ENCODE measurements at regions not wholly inside any gene's neighbourhood (a gene's known extent, or its start where the extent isn't known, plus 50 kb on each side); places are given as distances from the start of the nearest gene placed in this dataset.

DNA sequence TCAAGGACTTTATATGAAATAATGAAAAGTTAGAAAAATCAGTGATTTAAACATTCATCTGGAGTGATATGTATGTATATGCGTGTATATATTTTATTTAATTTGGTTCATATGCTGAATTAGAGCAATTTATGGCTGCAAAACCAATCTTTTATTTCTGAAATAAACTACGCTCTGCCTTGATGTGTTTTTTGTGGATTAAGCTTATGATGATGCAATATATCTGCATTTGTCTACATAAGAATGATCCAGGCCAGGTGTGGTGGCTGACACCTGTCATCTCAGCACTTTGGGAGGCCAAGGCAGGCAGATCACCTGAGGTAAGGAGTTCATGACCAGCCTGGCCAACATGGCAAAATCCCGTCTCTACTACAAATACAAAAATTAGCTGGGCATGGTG, 1842.3 kb upstream of the CDH6 start:
- no peak for FAIRE-seq
- DNase-seq (ENCODE audit: low read depth, low spot score), result no peak
- Histone ChIP-seq H3K9me1 (replicated peaks; ENCODE audit: control insufficient read depth, extremely low read depth, insufficient read depth, low read length) (no peaks in the 10 kb centered on the region), H3K9me3 (replicated peaks; ENCODE audit: control insufficient read depth, insufficient read depth, low read length) (no peaks in the 10 kb centered on the region), H3K27ac (ENCODE audit: insufficient read depth, low read depth, low read length) (no peak overlapping the region), H3K4me1 (ENCODE audit: control insufficient read depth, extremely low read depth, insufficient read depth, low read length) (no peaks in the 10 kb centered on the region), H3K4me3 (replicated peaks in 1 of 3; ENCODE audit: insufficient read depth in 1 of 3, low read depth in 1 of 3, low read length in 3 of 3) (no peak overlapping the region), H3K36me3 (ENCODE audit: control insufficient read depth in 2 of 2, extremely low read depth in 1 of 2, insufficient read depth in 2 of 2, low read length in 2 of 2) (no peaks in the 10 kb centered on the region), H3K79me2 (ENCODE audit: control insufficient read depth, insufficient read depth, low read length) (no peaks in the 10 kb centered on the region), H3K27me3 (ENCODE audit: control insufficient read depth in 2 of 2, insufficient read depth in 2 of 2, low read length in 2 of 2) (no peaks in the 10 kb centered on the region), H2AFZ (ENCODE audit: low read depth, low read length) (no peak overlapping the region), H3K4me2 (ENCODE audit: insufficient read depth, low read length) (no peak overlapping the region), H3K9ac (replicated peaks; ENCODE audit: extremely low read depth, insufficient read depth, low read length) (no peak overlapping the region), H4K20me1 (replicated peaks; ENCODE audit: control insufficient read depth, extremely low read depth, insufficient read depth, low read length) (no peaks in the 10 kb centered on the region)
- ChIA-PET POLR2A (no interaction called here), CTCF (no interaction called here)
- intact Hi-C loops (cut with micrococcal nuclease), result no loop called here
- TF ChIP-seq JUN (IDR thresholded peaks at IDR 0.05; ENCODE audit: borderline replicate concordance, insufficient read depth, insufficient read length, low read depth) (no peak), FOS (IDR thresholded peaks at IDR 0.05; ENCODE audit: borderline replicate concordance, insufficient read depth, low read length) (no peak), POLR2AphosphoS5 (IDR thresholded peaks at IDR 0.05; ENCODE audit: insufficient read depth, low read depth, low read length) (no peak)
- TF ChIP-seq, protein P1, sequence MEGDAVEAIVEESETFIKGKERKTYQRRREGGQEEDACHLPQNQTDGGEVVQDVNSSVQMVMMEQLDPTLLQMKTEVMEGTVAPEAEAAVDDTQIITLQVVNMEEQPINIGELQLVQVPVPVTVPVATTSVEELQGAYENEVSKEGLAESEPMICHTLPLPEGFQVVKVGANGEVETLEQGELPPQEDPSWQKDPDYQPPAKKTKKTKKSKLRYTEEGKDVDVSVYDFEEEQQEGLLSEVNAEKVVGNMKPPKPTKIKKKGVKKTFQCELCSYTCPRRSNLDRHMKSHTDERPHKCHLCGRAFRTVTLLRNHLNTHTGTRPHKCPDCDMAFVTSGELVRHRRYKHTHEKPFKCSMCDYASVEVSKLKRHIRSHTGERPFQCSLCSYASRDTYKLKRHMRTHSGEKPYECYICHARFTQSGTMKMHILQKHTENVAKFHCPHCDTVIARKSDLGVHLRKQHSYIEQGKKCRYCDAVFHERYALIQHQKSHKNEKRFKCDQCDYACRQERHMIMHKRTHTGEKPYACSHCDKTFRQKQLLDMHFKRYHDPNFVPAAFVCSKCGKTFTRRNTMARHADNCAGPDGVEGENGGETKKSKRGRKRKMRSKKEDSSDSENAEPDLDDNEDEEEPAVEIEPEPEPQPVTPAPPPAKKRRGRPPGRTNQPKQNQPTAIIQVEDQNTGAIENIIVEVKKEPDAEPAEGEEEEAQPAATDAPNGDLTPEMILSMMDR (IDR thresholded peaks at IDR 0.05; ENCODE audit: extremely low read depth in 1 of 2, insufficient read depth in 1 of 2, low read depth in 1 of 2, low read length in 2 of 2), result no peak
- BruUV-seq (replicated peaks), result no TSS peak
- dilution Hi-C loops (cut with MboI; ENCODE audit: extremely low pct_ligation_motif_present, low sequenced_read_pairs), result no loop called here

DNA sequence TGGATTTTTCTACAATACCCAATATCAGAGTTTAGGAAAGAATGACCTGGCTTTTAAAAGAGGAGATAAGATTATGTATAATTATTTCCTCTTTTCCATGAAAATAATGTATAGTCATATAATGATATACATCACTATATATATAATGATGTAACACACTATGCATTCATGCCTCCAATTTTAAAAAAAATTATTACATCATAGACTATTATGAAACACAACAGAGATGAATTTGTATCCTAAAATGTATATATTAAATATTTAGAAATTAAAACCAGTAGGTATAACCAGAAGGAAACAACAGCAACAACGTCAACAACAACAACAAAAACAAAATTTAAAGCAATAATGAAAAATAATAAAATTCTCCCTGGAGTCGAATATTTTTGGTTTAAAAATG, 1856.5 kb upstream of the CDH6 start:
- H3K9ac ChIP-seq (replicated peaks; ENCODE audit: extremely low read depth, insufficient read depth, low read length), result no peak overlapping the region
- dilution Hi-C loops (cut with MboI; ENCODE audit: extremely low pct_ligation_motif_present, low sequenced_read_pairs), result no loop called here
- H3K9me1 ChIP-seq (replicated peaks; ENCODE audit: control insufficient read depth, extremely low read depth, insufficient read depth, low read length), result no peaks in the 10 kb centered on the region
- no peaks in the 10 kb centered on the region for H3K9me3 ChIP-seq (replicated peaks; ENCODE audit: control insufficient read depth, insufficient read depth, low read length)
- DNase-seq (ENCODE audit: low read depth, low spot score) (no peak), FAIRE-seq (no peak)
- no peaks in the 10 kb centered on the region for H3K4me1 ChIP-seq (ENCODE audit: control insufficient read depth, extremely low read depth, insufficient read depth, low read length)
- ChIA-PET CTCF (no interaction called here), POLR2A (no interaction called here)
- no peaks in the 10 kb centered on the region for H3K36me3 ChIP-seq (ENCODE audit: control insufficient read depth in 2 of 2, extremely low read depth in 1 of 2, insufficient read depth in 2 of 2, low read length in 2 of 2)
- TF ChIP-seq, protein P1 (IDR thresholded peaks at IDR 0.05; ENCODE audit: extremely low read depth in 1 of 2, insufficient read depth in 1 of 2, low read depth in 1 of 2, low read length in 2 of 2), result no peak
- TF ChIP-seq EZH2 (IDR thresholded peaks at IDR 0.05; ENCODE audit: borderline replicate concordance, low read depth, low read length, severe bottlenecking) (no peak), POLR2AphosphoS5 (IDR thresholded peaks at IDR 0.05; ENCODE audit: insufficient read depth, low read depth, low read length) (no peak), FOS (IDR thresholded peaks at IDR 0.05; ENCODE audit: borderline replicate concordance, insufficient read depth, low read length) (no peak)
- TF ChIP-seq, protein P2, sequence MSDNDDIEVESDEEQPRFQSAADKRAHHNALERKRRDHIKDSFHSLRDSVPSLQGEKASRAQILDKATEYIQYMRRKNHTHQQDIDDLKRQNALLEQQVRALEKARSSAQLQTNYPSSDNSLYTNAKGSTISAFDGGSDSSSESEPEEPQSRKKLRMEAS (IDR thresholded peaks at IDR 0.05; ENCODE audit: insufficient read depth, insufficient read length), result no peak
- BruUV-seq (replicated peaks), result no TSS peak
- no peak overlapping the region for H3K4me2 ChIP-seq (ENCODE audit: insufficient read depth, low read length)
- H4K20me1 ChIP-seq (replicated peaks; ENCODE audit: control insufficient read depth, extremely low read depth, insufficient read depth, low read length), result no peaks in the 10 kb centered on the region
- no peak overlapping the region for H2AFZ ChIP-seq (ENCODE audit: low read depth, low read length)
- H3K4me3 ChIP-seq (replicated peaks in 1 of 3; ENCODE audit: insufficient read depth in 1 of 3, low read depth in 1 of 3, low read length in 3 of 3), result no peak overlapping the region
- H3K27me3 ChIP-seq (ENCODE audit: control insufficient read depth in 2 of 2, insufficient read depth in 2 of 2, low read length in 2 of 2), result no peaks in the 10 kb centered on the region
- H3K27ac ChIP-seq (ENCODE audit: insufficient read depth, low read depth, low read length), result no peak overlapping the region
- no peaks in the 10 kb centered on the region for H3K79me2 ChIP-seq (ENCODE audit: control insufficient read depth, insufficient read depth, low read length)
- intact Hi-C loops (cut with micrococcal nuclease), result no loop called here

Measured in endothelial cell of umbilical vein (primary cell).